BLaER1 treated with 17β-estradiol and CSF1 and Interleukin-3, amounts not matched to agents 10 nM and 100 nM (cell line): ENCODE measurements at regions not wholly inside any gene's neighbourhood (a gene's known extent, or its start where the extent isn't known, plus 50 kb on each side); places are given as distances from the start of the nearest gene placed in this dataset.
"Not testable (repeated sequence)": the region's sequence is repeated elsewhere in the genome, so short reads cannot be mapped to it uniquely, and the experiment has no call there.

ENCODE experiments used
- H3K27ac ChIP-seq, 11 experiments: shearing (Covaris generic); formaldehyde crosslinking; 2 replicates each; pipeline ENCODE4 v1.8.1; 2022
- H3K27me3 ChIP-seq, 11 experiments: shearing (Covaris generic); formaldehyde crosslinking; 2 replicates each; pipeline ENCODE4 v1.8.1; 2022
- H3K36me3 ChIP-seq, 11 experiments: shearing (Covaris generic); formaldehyde crosslinking; 2 replicates each; pipeline ENCODE4 v1.8.1; 2022
- H3K4me1 ChIP-seq, 10 experiments: shearing (Covaris generic); formaldehyde crosslinking; 2 replicates each; pipeline ENCODE4 v1.8.1; 2022
- H3K4me2 ChIP-seq, 11 experiments: shearing (Covaris generic); formaldehyde crosslinking; 2 replicates each; pipeline ENCODE4 v1.8.1; 2022
- H3K4me3 ChIP-seq, 10 experiments: shearing (Covaris generic); formaldehyde crosslinking; 2 replicates each; pipeline ENCODE4 v1.8.1; 2022
- H3K9ac ChIP-seq, 11 experiments: shearing (Covaris generic); formaldehyde crosslinking; 2 replicates each; pipeline ENCODE4 v1.8.1; 2022
- H3K9me3 ChIP-seq, 11 experiments: shearing (Covaris generic); formaldehyde crosslinking; replicated peaks in 1 of 11; 2 replicates each; pipeline ENCODE4 v1.8.1; 2022
- H4K20me1 ChIP-seq, 11 experiments: shearing (Covaris generic); formaldehyde crosslinking; 2 replicates each; pipeline ENCODE4 v1.8.1; 2022
- Cebpa-rat ChIP-seq, 11 experiments: shearing (Covaris generic); IDR thresholded peaks; 2 replicates each; pipeline ENCODE4 v1.8.1; 2022

DNA sequence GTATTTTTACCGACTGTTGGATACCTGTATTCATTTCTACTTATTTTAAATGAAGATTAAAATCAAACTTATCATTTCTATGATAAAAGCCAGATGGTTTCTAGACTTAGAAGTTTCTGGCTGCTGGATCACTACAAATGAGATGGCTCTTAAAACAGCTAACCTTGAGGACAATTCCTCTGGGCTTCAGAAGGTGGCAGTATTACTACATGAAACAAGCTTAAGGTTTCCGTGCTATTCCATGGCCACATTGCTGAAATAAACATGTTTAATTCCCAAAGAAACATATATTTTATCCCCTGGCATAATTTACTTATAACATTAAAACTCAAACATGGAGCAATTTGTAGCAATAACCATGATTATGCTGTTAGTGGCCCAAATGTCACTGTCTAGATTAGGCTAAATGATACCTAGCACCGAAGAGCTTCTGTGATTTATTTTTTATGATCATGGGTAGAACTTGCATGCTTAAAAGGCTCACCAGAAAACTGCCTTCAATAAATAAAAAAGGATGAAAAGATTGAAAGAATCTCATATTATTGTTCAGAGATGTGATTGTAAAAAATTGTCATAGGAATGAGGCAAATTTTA is 204.0 kb upstream of the NANOGP8 start:
- Histone ChIP-seq H3K36me3 (no peaks in the 10 kb centered on the region), H3K9me3 (no peaks in the 10 kb centered on the region), H3K4me3 (no peak overlapping the region), H3K9ac (no peak overlapping the region), H3K4me1 (peaks cover 0 to 6% (median 0%) of the 10 kb centered on the region in 10 experiments; a peak in 3 of 20 replicates), H3K27ac (no peak overlapping the region), H3K27me3 (no peaks in the 10 kb centered on the region), H4K20me1 (no peaks in the 10 kb centered on the region), H3K4me2 (no peak overlapping the region)
- TF ChIP-seq Cebpa-rat (IDR thresholded peaks at IDR 0.05), result no peak

- Histone ChIP-seq H3K36me3 (no peaks in the 10 kb centered on the region), H3K4me1 (peaks cover 0 to 5% (median 0%) of the 10 kb centered on the region in 10 experiments; a peak in 3 of 20 replicates), H4K20me1 (no peaks in the 10 kb centered on the region), H3K27ac (no peak overlapping the region), H3K27me3 (no peaks in the 10 kb centered on the region), H3K9ac (no peak overlapping the region), H3K4me2 (no peak overlapping the region), H3K9me3 (peaks cover 0 to 1% (median 0%) of the 10 kb centered on the region in 11 experiments; a peak in 4 of 22 replicates), H3K4me3 (no peak overlapping the region)
- no peak for TF ChIP-seq Cebpa-rat (IDR thresholded peaks at IDR 0.05)
Observed at GRCh38 chr15:35288580-35288979, 203.5 kb upstream of the NANOGP8 start.

DNA sequence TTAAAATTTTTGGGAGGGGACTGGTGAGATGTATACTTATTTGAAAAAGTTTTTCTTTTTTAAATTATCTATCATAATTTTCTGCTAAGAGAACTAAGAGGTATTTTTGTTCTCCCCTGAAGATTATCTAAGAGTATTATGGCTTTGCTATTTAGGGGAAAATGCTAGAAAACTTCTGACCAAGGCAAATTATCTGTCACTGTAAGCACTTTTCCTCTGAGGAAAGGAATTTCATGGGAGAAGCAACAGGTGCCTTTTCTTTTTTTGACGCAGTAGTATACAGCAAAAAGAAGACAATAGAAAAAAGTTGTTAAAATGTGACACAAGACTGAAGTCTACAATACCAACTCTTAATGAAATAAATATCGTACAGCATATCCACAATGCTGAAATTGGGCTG is 201.6 kb upstream of the NANOGP8 start:
- peaks cover 0 to 16% (median 3%) of the 10 kb centered on the region in 11 experiments; a peak in 11 of 22 replicates for H3K9me3 ChIP-seq
- no peaks in the 10 kb centered on the region for H3K4me1 ChIP-seq

DNA sequence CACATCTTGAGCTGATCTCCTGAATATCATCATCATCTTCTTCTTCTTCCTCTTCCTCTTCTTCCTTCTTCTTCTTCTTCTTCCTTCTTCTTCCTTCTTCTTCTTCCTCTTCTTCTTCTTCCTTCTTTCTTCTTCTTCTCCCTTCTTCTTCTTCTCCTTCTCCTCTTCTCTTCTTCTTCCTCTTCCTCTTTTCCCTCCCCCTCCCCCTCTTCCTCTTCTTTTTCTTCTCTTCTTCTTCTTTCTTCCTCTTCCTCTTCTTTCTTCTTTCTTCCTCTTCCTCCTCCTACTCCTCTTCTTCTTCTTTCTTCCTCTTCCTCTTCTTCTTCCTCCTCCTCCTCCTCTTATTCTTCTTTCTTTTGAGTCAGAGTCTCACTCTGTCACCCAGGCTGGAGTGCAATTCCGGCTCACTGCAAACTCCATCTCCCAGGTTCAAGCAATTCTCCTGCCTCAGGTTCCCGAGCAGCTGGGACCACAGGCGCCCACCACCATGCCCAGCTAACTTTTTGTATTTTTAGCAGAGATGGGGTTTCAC is 197.9 kb upstream of the NANOGP8 start:
- H3K9me3 ChIP-seq, result peaks cover 14 to 31% (median 19%) of the 10 kb centered on the region in 11 experiments
- H3K4me2 ChIP-seq, result no peak overlapping the region
- H3K27me3 ChIP-seq, result no peaks in the 10 kb centered on the region
- TF ChIP-seq Cebpa-rat (IDR thresholded peaks at IDR 0.05), result no peak
- no peak overlapping the region for H3K4me3 ChIP-seq
- H3K36me3 ChIP-seq, result peaks cover 0 to 1% (median 0%) of the 10 kb centered on the region in 11 experiments; a peak in 2 of 22 replicates
- no peaks in the 10 kb centered on the region for H3K4me1 ChIP-seq
- no peak overlapping the region for H3K9ac ChIP-seq
- no peak overlapping the region for H3K27ac ChIP-seq
- H4K20me1 ChIP-seq, result no peaks in the 10 kb centered on the region

More for the DNA sequence above, 201.6 kb upstream of the NANOGP8 start:
- Histone ChIP-seq H3K27ac (no peak overlapping the region), H3K36me3 (no peaks in the 10 kb centered on the region), H4K20me1 (no peaks in the 10 kb centered on the region), H3K4me2 (no peak overlapping the region), H3K9ac (no peak overlapping the region), H3K27me3 (no peaks in the 10 kb centered on the region), H3K4me3 (no peak overlapping the region)
- no peak for TF ChIP-seq Cebpa-rat (IDR thresholded peaks at IDR 0.05)

DNA sequence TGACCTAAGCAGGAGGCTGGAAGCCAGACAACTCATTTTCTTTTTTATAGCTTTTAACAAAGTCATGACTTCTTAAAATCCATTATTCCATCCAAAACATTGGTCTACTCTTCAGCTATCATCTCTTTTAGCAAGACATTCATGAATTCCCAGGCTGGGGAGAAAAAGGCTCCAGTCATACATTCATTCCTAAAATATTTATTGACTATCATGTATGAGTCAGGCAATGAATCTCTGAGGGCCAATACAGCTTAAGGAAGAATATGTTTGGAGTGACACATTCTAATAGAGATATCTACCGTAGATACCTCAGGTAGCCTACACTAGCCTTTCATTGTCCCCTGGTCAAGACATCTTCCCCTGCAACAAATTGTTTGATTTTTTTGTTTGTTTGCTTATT is 196.4 kb upstream of the NANOGP8 start:
- peaks cover 28 to 47% (median 32%) of the 10 kb centered on the region in 11 experiments for H3K9me3 ChIP-seq
- no peak for TF ChIP-seq Cebpa-rat (IDR thresholded peaks at IDR 0.05)
- no peaks in the 10 kb centered on the region for H3K4me1 ChIP-seq
- H3K27me3 ChIP-seq, result no peaks in the 10 kb centered on the region
- no peak overlapping the region for H3K4me3 ChIP-seq
- no peak overlapping the region for H3K9ac ChIP-seq
- peaks cover 0 to 6% (median 0%) of the 10 kb centered on the region in 11 experiments; a peak in 2 of 22 replicates for H3K36me3 ChIP-seq
- no peaks in the 10 kb centered on the region for H4K20me1 ChIP-seq
- no peak overlapping the region for H3K27ac ChIP-seq
- H3K4me2 ChIP-seq, result no peak overlapping the region

DNA sequence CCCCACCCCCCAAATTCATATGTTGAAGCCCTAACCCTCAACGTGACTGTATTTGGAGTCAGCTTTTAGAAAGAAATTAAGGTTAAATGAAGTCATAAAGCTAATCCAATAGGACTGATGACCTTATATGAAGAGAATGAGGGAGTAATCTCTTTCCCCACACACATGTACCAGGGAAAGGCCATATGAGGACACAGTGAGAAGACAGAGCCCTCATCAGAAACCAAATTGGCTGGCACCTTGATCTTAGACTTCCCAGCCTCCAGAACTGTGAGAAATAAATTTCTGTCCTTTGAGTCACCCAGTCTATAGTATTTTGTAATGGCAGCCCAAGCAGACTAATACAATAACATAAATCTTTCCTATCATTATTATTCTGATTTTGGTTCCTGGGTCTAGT is 194.7 kb upstream of the NANOGP8 start:
- H4K20me1 ChIP-seq, result no peaks in the 10 kb centered on the region
- no peaks in the 10 kb centered on the region for H3K4me1 ChIP-seq
- TF ChIP-seq Cebpa-rat (IDR thresholded peaks at IDR 0.05), result no peak

GRCh38 chr15:35271371-35272043 is 186.4 kb upstream of the NANOGP8 start:
- no peak for TF ChIP-seq Cebpa-rat (IDR thresholded peaks at IDR 0.05)
- Histone ChIP-seq H3K27me3 (no peaks in the 10 kb centered on the region), H4K20me1 (no peaks in the 10 kb centered on the region), H3K4me2 (peak overlapping the region in 5 of 11 experiments; percentile 8 to 19 (median 13); a peak in 5 of 22 replicates), H3K4me3 (no peak overlapping the region), H3K9me3 (peaks cover 0 to 7% (median 2%) of the 10 kb centered on the region in 11 experiments; a peak in 9 of 22 replicates), H3K27ac (no peak overlapping the region), H3K4me1 (peaks cover 0 to 9% (median 3%) of the 10 kb centered on the region in 10 experiments; a peak in 6 of 20 replicates), H3K9ac (no peak overlapping the region), H3K36me3 (no peaks in the 10 kb centered on the region)

More for the DNA sequence above, 194.7 kb upstream of the NANOGP8 start:
- no peak overlapping the region for H3K4me2 ChIP-seq
- no peak overlapping the region for H3K4me3 ChIP-seq
- H3K9ac ChIP-seq, result no peak overlapping the region
- H3K27me3 ChIP-seq, result no peaks in the 10 kb centered on the region
- peaks cover 0 to 6% (median 0%) of the 10 kb centered on the region in 11 experiments; a peak in 2 of 22 replicates for H3K36me3 ChIP-seq
- H3K27ac ChIP-seq, result no peak overlapping the region
- peaks cover 30 to 54% (median 33%) of the 10 kb centered on the region in 11 experiments for H3K9me3 ChIP-seq

DNA sequence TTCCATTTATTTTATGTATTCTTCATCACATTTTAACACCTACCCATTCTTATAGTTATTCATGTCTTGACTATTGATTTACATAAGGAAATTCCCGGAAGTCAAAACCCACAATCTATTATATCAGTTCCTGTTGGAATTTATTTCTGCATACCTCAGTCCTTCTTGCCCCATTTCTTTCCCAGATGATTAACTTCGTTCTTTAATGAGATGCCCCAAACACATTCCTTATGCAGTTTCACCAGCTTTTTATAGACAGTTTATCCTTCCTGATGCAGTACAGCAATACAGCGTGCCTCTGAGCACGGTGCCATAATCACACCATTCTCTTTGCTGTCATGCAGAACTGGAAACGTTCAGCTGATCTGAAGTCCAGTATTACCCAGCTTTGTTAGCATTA is 175.8 kb upstream of the NANOGP8 start:
- TF ChIP-seq Cebpa-rat (IDR thresholded peaks at IDR 0.05), result no peak
- H3K4me2 ChIP-seq, result no peak overlapping the region
- no peak overlapping the region for H3K27ac ChIP-seq
- H3K4me3 ChIP-seq, result no peak overlapping the region
- H3K9ac ChIP-seq, result no peak overlapping the region
- H3K27me3 ChIP-seq, result no peaks in the 10 kb centered on the region
- no peaks in the 10 kb centered on the region for H3K36me3 ChIP-seq
- H3K9me3 ChIP-seq, result no peaks in the 10 kb centered on the region
- H3K4me1 ChIP-seq, result no peaks in the 10 kb centered on the region
- H4K20me1 ChIP-seq, result no peaks in the 10 kb centered on the region

GRCh38 chr15:35260274-35260673 is 175.2 kb upstream of the NANOGP8 start:
- H3K4me2 ChIP-seq, H3K27me3 ChIP-seq, H3K36me3 ChIP-seq, H4K20me1 ChIP-seq, H3K9ac ChIP-seq, H3K4me3 ChIP-seq, H3K27ac ChIP-seq, H3K9me3 ChIP-seq, H3K4me1 ChIP-seq: not testable (repeated sequence)
